HT1080 (cell line): ENCODE measurements at regions not wholly inside any gene's neighbourhood (a gene's known extent, or its start where the extent isn't known, plus 50 kb on each side); places are given as distances from the start of the nearest gene placed in this dataset.
"Not testable (repeated sequence)": the region's sequence is repeated elsewhere in the genome, so short reads cannot be mapped to it uniquely, and the experiment has no call there.

Experiments used
- DNase-seq: peaks from one replicate; pipeline ENCODE4 v3.0.0-alpha.2; 2015; ENCODE audit warnings: low read depth

- DNase-seq = no peak
These were observed 96.8 kb upstream of the DPT start for GRCh38 chr1:168825820-168826219.

GRCh38 chr1:168826269-168826668 is 97.3 kb upstream of the DPT start:
- no peak for DNase-seq

GRCh38 chr1:168827557-168827956 is 98.6 kb upstream of the DPT start:
- no peak for DNase-seq

- DNase-seq = no peak
These were observed 100.9 kb upstream of the DPT start for GRCh38 chr1:168829876-168830275.

GRCh38 chr1:168830562-168830961 is 101.6 kb upstream of the DPT start:
- no peak for DNase-seq

GRCh38 chr1:168832661-168833060 is 103.7 kb upstream of the DPT start:
- DNase-seq = no peak

GRCh38 chr1:168833362-168833761 is 104.4 kb upstream of the DPT start:
- no peak for DNase-seq

- DNase-seq = no peak
These were observed 104.8 kb upstream of the DPT start for GRCh38 chr1:168833801-168834224.

- DNase-seq = no peak
These were observed 105.3 kb upstream of the DPT start for GRCh38 chr1:168834225-168834872.

- DNase-seq = no peak
These were observed 106.2 kb upstream of the DPT start for GRCh38 chr1:168835176-168835575.

GRCh38 chr1:168835791-168836190 is 106.8 kb upstream of the DPT start:
- DNase-seq = no peak

- no peak for DNase-seq
These were observed 107.5 kb upstream of the DPT start for GRCh38 chr1:168836469-168836868.

- not testable (repeated sequence) for DNase-seq
These were observed 108.2 kb upstream of the DPT start for GRCh38 chr1:168837230-168837629.

- DNase-seq = no peak
These were observed 113.3 kb upstream of the DPT start for GRCh38 chr1:168842306-168842705.

- DNase-seq = no peak
These were observed 113.9 kb upstream of the DPT start for GRCh38 chr1:168842916-168843315.

GRCh38 chr1:168843401-168843800 is 114.4 kb upstream of the DPT start:
- DNase-seq = no peak

- no peak for DNase-seq
These were observed 114.9 kb upstream of the DPT start for GRCh38 chr1:168843950-168844349.

- no peak for DNase-seq
These were observed 116.1 kb upstream of the DPT start for GRCh38 chr1:168845140-168845539.

- DNase-seq = no peak
These were observed 119.0 kb upstream of the DPT start for GRCh38 chr1:168848051-168848450.

- DNase-seq = no peak
These were observed 132.5 kb upstream of the DPT start for GRCh38 chr1:168861421-168862004.

- DNase-seq = no peak
These were observed 134.8 kb upstream of the DPT start for GRCh38 chr1:168863772-168864171.

- no peak for DNase-seq
These were observed 135.3 kb upstream of the DPT start for GRCh38 chr1:168864266-168864665.

GRCh38 chr1:168865850-168866620 is 137.0 kb upstream of the DPT start:
- DNase-seq = no peak
